SK-N-SH (cell line): ENCODE measurements at regions not wholly inside any gene's neighbourhood (a gene's known extent, or its start where the extent isn't known, plus 50 kb on each side); places are given as distances from the start of the nearest gene placed in this dataset.
"Not testable (repeated sequence)": the region's sequence is repeated elsewhere in the genome, so short reads cannot be mapped to it uniquely, and the experiment has no call there.

Source experiments
- CTCF ChIP-seq: fragments of 200-600 bp; sonication (generic); IDR thresholded peaks from 2 replicates; pipeline ENCODE4 v1.6.1; 2017; ENCODE audit warnings: antibody characterized with exemption, mild to moderate bottlenecking, moderate library complexity
- EP300 ChIP-seq, 2 experiments: IDR thresholded peaks; 2 replicates each; pipeline versions ENCODE4 v1.4.0 to v1.6.1; 2012; ENCODE audit warnings: borderline replicate concordance in 1 of 2, low read depth in 1 of 2, low read length in 1 of 2
- EZH2phosphoT487 ChIP-seq: fragments of 200-600 bp; sonication (generic); IDR thresholded peaks from 2 replicates; pipeline ENCODE4 v1.6.1; 2017; ENCODE audit warnings: low read depth, mixed run types, mild to moderate bottlenecking, antibody characterized with exemption, moderate library complexity, borderline replicate concordance
- FOXM1 ChIP-seq: IDR thresholded peaks from 2 replicates; pipeline ENCODE4 v1.4.0; 2012; ENCODE audit warnings: low read depth, mild to moderate bottlenecking
- GATA2 ChIP-seq: sonication (generic); formaldehyde crosslinking; IDR thresholded peaks from 2 replicates; pipeline ENCODE4 v1.5.0; 2020; ENCODE audit warnings: mild to moderate bottlenecking, missing genetic modification reagents
- MAX ChIP-seq: IDR thresholded peaks from 2 replicates; pipeline ENCODE4 v1.4.0; 2012; ENCODE audit warnings: low read depth
- MXI1 ChIP-seq: IDR thresholded peaks from 2 replicates; pipeline ENCODE4 v1.6.1; 2012; ENCODE audit warnings: mild to moderate bottlenecking, low read depth, low read length, improper control_type of control experiment
- POLR2AphosphoS5 ChIP-seq: IDR thresholded peaks from 2 replicates; pipeline ENCODE4 v1.6.1; 2012; ENCODE audit warnings: low read depth, low read length
- RAD21 ChIP-seq: IDR thresholded peaks from 2 replicates; pipeline ENCODE4 v1.6.1; 2012; ENCODE audit warnings: mild to moderate bottlenecking, low read length
- REST ChIP-seq: IDR thresholded peaks from 2 replicates; pipeline ENCODE4 v1.6.1; 2012; ENCODE audit warnings: mild to moderate bottlenecking, low read depth, low read length, moderate library complexity
- RFX5 ChIP-seq: IDR thresholded peaks from 2 replicates; pipeline ENCODE4 v1.6.1; 2012; ENCODE audit warnings: mild to moderate bottlenecking, improper control_type of control experiment, low read length
- SMC3 ChIP-seq: IDR thresholded peaks from 2 replicates; pipeline ENCODE4 v1.6.1; 2012; ENCODE audit warnings: low read depth, low read length, improper control_type of control experiment
- YY1 ChIP-seq: IDR thresholded peaks from 2 replicates; pipeline ENCODE4 v1.4.0; 2012; ENCODE audit warnings: low read depth, mild to moderate bottlenecking

GRCh38 chr12:105602312-105602711 lies 271.8 kb downstream of the C12orf75 start:
- not testable (repeated sequence) for TF ChIP-seq YY1; EP300 (IDR thresholded peaks at IDR 0.05; ENCODE audit: borderline replicate concordance in 1 of 2, low read depth in 1 of 2, low read length in 1 of 2); CTCF; MAX; POLR2AphosphoS5; MXI1; EZH2phosphoT487; SMC3; RAD21; GATA2 (CRISPR knock-in tag); FOXM1; RFX5; REST
